NCI-H82 (cell line): ENCODE measurements at regions not wholly inside any gene's neighbourhood (a gene's known extent, or its start where the extent isn't known, plus 50 kb on each side); places are given as distances from the start of the nearest gene placed in this dataset.

ENCODE experiments used
- DNase-seq: peaks from one replicate; lab custom pipeline; 2025; lab: John Stamatoyannopoulos, UW

GRCh38 chr9:22285066-22285465, 161.6 kb upstream of the DMRTA1 start:
- DNase-seq: no peak

GRCh38 chr9:22286661-22287060, 160.0 kb upstream of the DMRTA1 start:
- DNase-seq: no peak

- no peak for DNase-seq
These were observed 158.0 kb upstream of the DMRTA1 start for GRCh38 chr9:22288661-22289060.

GRCh38 chr9:22307013-22307711, 139.5 kb upstream of the DMRTA1 start:
- peak; percentile 84 for DNase-seq

GRCh38 chr9:22308177-22308576, 138.4 kb upstream of the DMRTA1 start:
- peak; percentile 0 for DNase-seq

GRCh38 chr9:22316645-22317044, 130.0 kb upstream of the DMRTA1 start:
- no peak for DNase-seq

- no peak for DNase-seq
These were observed 115.1 kb upstream of the DMRTA1 start for GRCh38 chr9:22331533-22331932.

- no peak for DNase-seq
These were observed 114.4 kb upstream of the DMRTA1 start for GRCh38 chr9:22332202-22332601.

GRCh38 chr9:22337261-22337660, 109.4 kb upstream of the DMRTA1 start:
- no peak for DNase-seq

- peak; percentile 65 for DNase-seq
These were observed 104.0 kb upstream of the DMRTA1 start for GRCh38 chr9:22342491-22343217.

- peak; percentile 39 for DNase-seq
These were observed 103.4 kb upstream of the DMRTA1 start for GRCh38 chr9:22343218-22343611.

GRCh38 chr9:22354699-22355384, 91.8 kb upstream of the DMRTA1 start:
- DNase-seq: no peak

- no peak for DNase-seq
These were observed 89.6 kb upstream of the DMRTA1 start for GRCh38 chr9:22356985-22357384.

- no peak for DNase-seq
These were observed 83.2 kb upstream of the DMRTA1 start for GRCh38 chr9:22363421-22363887.

- no peak for DNase-seq
These were observed 73.0 kb upstream of the DMRTA1 start for GRCh38 chr9:22373636-22374035.

- DNase-seq: peak; percentile 88
These were observed 72.6 kb upstream of the DMRTA1 start for GRCh38 chr9:22374051-22374450.

GRCh38 chr9:22379272-22379671, 67.4 kb upstream of the DMRTA1 start:
- no peak for DNase-seq

GRCh38 chr9:22381170-22381569, 65.5 kb upstream of the DMRTA1 start:
- no peak for DNase-seq

- no peak for DNase-seq
These were observed 64.3 kb upstream of the DMRTA1 start for GRCh38 chr9:22382331-22382730.

- DNase-seq: no peak
These were observed 62.9 kb upstream of the DMRTA1 start for GRCh38 chr9:22383718-22384117.

GRCh38 chr9:22389271-22389670, 57.4 kb upstream of the DMRTA1 start:
- DNase-seq: no peak

GRCh38 chr9:22392523-22392922, 54.1 kb upstream of the DMRTA1 start:
- DNase-seq: no peak

- DNase-seq: no peak
These were observed 50.9 kb upstream of the DMRTA1 start for GRCh38 chr9:22395687-22396141.
